ENCODE measurements at regions not wholly inside any gene's neighbourhood (a gene's known extent, or its start where the extent isn't known, plus 50 kb on each side); places are given as distances from the start of the nearest gene placed in this dataset.

- TF ChIP-seq ZNF337 (CRISPR knock-in tag; IDR thresholded peaks at IDR 0.05; ENCODE audit: borderline replicate concordance, low read depth) (no peak), POLR2A (IDR thresholded peaks at IDR 0.05; ENCODE audit: insufficient read depth in 1 of 2, low read depth in 2 of 2, low read length in 2 of 2) (no peak), TRAFD1 (CRISPR knock-in tag; IDR thresholded peaks at IDR 0.05; ENCODE audit: borderline replicate concordance) (no peak), ZBTB10 (CRISPR knock-in tag; IDR thresholded peaks at IDR 0.05; ENCODE audit: borderline replicate concordance) (no peak), CTCF (CRISPR knock-in tag; IDR thresholded peaks at IDR 0.05) (no peak), EP300 (IDR thresholded peaks at IDR 0.05; ENCODE audit: low read depth in 2 of 2, low read length in 2 of 2) (no peak), EP300 (CRISPR knock-in tag; IDR thresholded peaks at IDR 0.05; ENCODE audit: borderline replicate concordance) (no peak), ZNF431 (CRISPR knock-in tag; IDR thresholded peaks at IDR 0.05; ENCODE audit: borderline replicate concordance, low read depth) (no peak), SP1 (IDR thresholded peaks at IDR 0.05) (no peak), SP1 (CRISPR knock-in tag; IDR thresholded peaks at IDR 0.05) (no peak), RAD21 (CRISPR knock-in tag; IDR thresholded peaks at IDR 0.05) (no peak)
Measured at GRCh38 chr13:78319101-78319627, 284.2 kb downstream of the POU4F1 start.

Data from HepG2 (cell line).